Pancreas (tissue), 10 donors: ENCODE measurements at regions not wholly inside any gene's neighbourhood (a gene's known extent, or its start where the extent isn't known, plus 50 kb on each side); places are given as distances from the start of the nearest gene placed in this dataset.

ENCODE experiments used
- ATAC-seq, 4 donors: fragments of 200-7000 bp; cut with Tn5 transposase; one replicate each; pipeline versions ENCODE4 v1.8.0 to v1.9.1; 2020; ENCODE audit warnings: mild to moderate bottlenecking in 4 of 4, moderate library complexity in 4 of 4
- DNase-seq, 6 donors: peaks; one replicate each; pipeline ENCODE4 v3.0.0-alpha.2; 2020
- FAIRE-seq: peaks from 2 replicates; lab custom pipeline; 2012; peaks lifted over from hg19 to GRCh38; lab: Jason Lieb, UNC
- H3K27ac ChIP-seq, 4 donors: fragments of 200-600 bp; sonication (generic); 1 replicate in 3 of 4; 2 replicates in 1 of 4; pipeline versions ENCODE4 v1.5.0 to v1.8.0; 2020
- H3K27me3 ChIP-seq, 4 donors: fragments of 200-600 bp; one replicate each; pipeline ENCODE4 v1.8.0; 2021
- H3K36me3 ChIP-seq, 3 donors: fragments of 200-600 bp; sonication (generic) in 1 of 3; one replicate each; pipeline versions ENCODE4 v1.5.0 to v1.8.0; 2020 to 2021
- H3K4me1 ChIP-seq, 3 donors: fragments of 200-600 bp; one replicate each; pipeline ENCODE4 v1.8.0; 2021
- H3K4me3 ChIP-seq, 4 donors: fragments of 200-600 bp; sonication (generic) in 2 of 4; one replicate each; pipeline versions ENCODE4 v1.5.0 to v1.8.0; 2020 to 2021
- H3K9me3 ChIP-seq, 4 donors: fragments of 200-600 bp; one replicate each; pipeline ENCODE4 v1.8.0; 2021
- CTCF ChIP-seq, 4 donors: fragments of 200-600 bp; sonication (generic) in 3 of 4; IDR thresholded peaks; one replicate each; pipeline versions ENCODE4 v1.5.0 to v1.8.0; 2021; ENCODE audit warnings: antibody characterized with exemption in 4 of 4
- WGBS, 2 donors: extraction: QIAGEN DNeasy Blood & Tissue Kit; methylation state at CpG; one replicate each; pipeline ENCODE4 v1.1.7; 2013; 5-methylcytosine and 5-hydroxymethylcytosine counted together
- intact Hi-C, 3 donors: fragments of 100-400 bp; cut with DNase I; formaldehyde crosslinking; loops; one replicate each; pipeline versions ENCODE4 v1.11.1 to v1.14.2; 2022
- donor health status: healthy with polysubstance abuse.
- donor health status: DM: no; HTN: no; CAD: no; lungs with moderate emphysema.
- donor health status: DM: no; HTN: no; CAD: no.
- donor health status: control.
- donor health status: control.
- donor health status: Bipolar disorder and iron deficiency.
- donor health status: DM: yes; HTN: yes; CAD: no.
- donor health status: DM: no; HTN: no; CAD: no.
- donor health status: DM: no; HTN: no; CAD: no.
- donor health status: DM: yes; HTN: yes; CAD: no.

GRCh38 chr16:7990626-7991260 is 599.6 kb downstream of the TMEM114 start:
- FAIRE-seq, result no peak
- ATAC-seq, result no peak
- intact Hi-C loops, result no loop called here
- no peak overlapping the region for H3K4me3 ChIP-seq
- H3K27ac ChIP-seq, result no peak overlapping the region
- peaks cover 0 to 10% (median 0%) of the 10 kb centered on the region in 4 donors for H3K27me3 ChIP-seq
- no peak for DNase-seq
- no peak for TF ChIP-seq CTCF (IDR thresholded peaks at IDR 0.05)
- no peaks in the 10 kb centered on the region for H3K36me3 ChIP-seq
- H3K4me1 ChIP-seq, result no peaks in the 10 kb centered on the region
- H3K9me3 ChIP-seq, result no peaks in the 10 kb centered on the region
- 55 to 71% methylated on average over 11 of the region's 11 CpGs for WGBS, 2 donors

GRCh38 chr16:7983676-7984075 is 606.6 kb downstream of the TMEM114 start:
- Histone ChIP-seq H3K27ac (no peak overlapping the region), H3K4me3 (no peak overlapping the region), H3K4me1 (no peaks in the 10 kb centered on the region), H3K36me3 (no peaks in the 10 kb centered on the region), H3K9me3 (no peaks in the 10 kb centered on the region), H3K27me3 (no peaks in the 10 kb centered on the region)
- WGBS, 2 donors, result 25 to 48% methylated on average over 3 of the region's 3 CpGs
- no peak for FAIRE-seq
- no peak for DNase-seq
- intact Hi-C loops, result no loop called here
- no peak for TF ChIP-seq CTCF (IDR thresholded peaks at IDR 0.05)
- ATAC-seq, result no peak

- ATAC-seq (no peak), FAIRE-seq (no peak), DNase-seq (no peak)
- 35 to 36% methylated on average over 2 of the region's 2 CpGs for WGBS, 2 donors
- intact Hi-C loops, result no loop called here
- Histone ChIP-seq H3K36me3 (no peaks in the 10 kb centered on the region), H3K27me3 (peaks cover 0 to 4% (median 0%) of the 10 kb centered on the region in 4 donors), H3K4me3 (no peak overlapping the region), H3K27ac (no peak overlapping the region), H3K4me1 (no peaks in the 10 kb centered on the region), H3K9me3 (no peaks in the 10 kb centered on the region)
- no peak for TF ChIP-seq CTCF (IDR thresholded peaks at IDR 0.05)
Measured at GRCh38 chr16:7980133-7980483, 610.2 kb downstream of the TMEM114 start.

- peak in 1 of 6 donors; percentile 28 for DNase-seq
- H3K27ac ChIP-seq, result no peak overlapping the region
- H3K9me3 ChIP-seq, result no peaks in the 10 kb centered on the region
- peaks cover 0 to 4% (median 0%) of the 10 kb centered on the region in 4 donors for H3K27me3 ChIP-seq
- intact Hi-C loops, result no loop called here
- H3K4me3 ChIP-seq, result no peak overlapping the region
- TF ChIP-seq CTCF (IDR thresholded peaks at IDR 0.05), result no peak
- H3K4me1 ChIP-seq, result no peaks in the 10 kb centered on the region
- no peaks in the 10 kb centered on the region for H3K36me3 ChIP-seq
- no peak for FAIRE-seq
- ATAC-seq, result no peak
- WGBS, 2 donors, result 51 to 60% methylated on average over 18 of the region's 18 CpGs
Measured at GRCh38 chr16:7979448-7980132, 610.7 kb downstream of the TMEM114 start.

- FAIRE-seq (no peak), ATAC-seq (no peak), DNase-seq (no peak)
- TF ChIP-seq CTCF (IDR thresholded peaks at IDR 0.05), result no peak
- intact Hi-C loops, result no loop called here
- Histone ChIP-seq H3K27me3 (peaks cover 0 to 4% (median under 1%) of the 10 kb centered on the region in 4 donors), H3K4me3 (no peak overlapping the region), H3K4me1 (no peaks in the 10 kb centered on the region), H3K9me3 (no peaks in the 10 kb centered on the region), H3K36me3 (no peaks in the 10 kb centered on the region), H3K27ac (no peak overlapping the region)
Measured at GRCh38 chr16:7976563-7976962, 613.7 kb downstream of the TMEM114 start.
